GM12878 (cell line): ENCODE measurements at regions not wholly inside any gene's neighbourhood (a gene's known extent, or its start where the extent isn't known, plus 50 kb on each side); places are given as distances from the start of the nearest gene placed in this dataset.

Experiments
- BCL3 ChIP-seq: IDR thresholded peaks from 2 replicates; pipeline ENCODE4 v1.6.1; 2011; ENCODE audit warnings: borderline replicate concordance, low read depth, mild to moderate bottlenecking, moderate library complexity, low read length; ENCODE audit not compliant: insufficient read depth, poor library complexity, severe bottlenecking
- CTCF ChIP-seq, 3 experiments: IDR thresholded peaks in 2 of 3; conservative IDR thresholded peaks in 1 of 3; 2 replicates each; pipeline ENCODE4 v1.5.1; 2011; ENCODE audit warnings: low read depth in 3 of 3, low read length in 3 of 3, mild to moderate bottlenecking in 3 of 3, control low read depth in 2 of 3, moderate library complexity in 2 of 3, inconsistent platforms in 1 of 3, mixed read lengths in 1 of 3; ENCODE audit not compliant: control insufficient read depth in 2 of 3, insufficient read depth in 1 of 3; ENCODE audit errors: extremely low read depth in 1 of 3
- DPF2 ChIP-seq: fragments of 450-650 bp; IDR thresholded peaks from 2 replicates; pipeline ENCODE4 v1.6.1; 2017; ENCODE audit warnings: mild to moderate bottlenecking
- EED ChIP-seq: sonication (generic); IDR thresholded peaks from 2 replicates; pipeline ENCODE4 v1.6.1; 2016; ENCODE audit warnings: antibody characterized with exemption, low read depth
- ESRRA ChIP-seq: IDR thresholded peaks from 2 replicates; pipeline ENCODE4 v1.6.1; 2012; ENCODE audit warnings: mild to moderate bottlenecking, low read length, improper control_type of control experiment
- GABPA ChIP-seq: IDR thresholded peaks from 2 replicates; pipeline ENCODE4 v1.6.1; 2014; ENCODE audit warnings: antibody characterized with exemption, low read depth, mild to moderate bottlenecking, inconsistent platforms
- NR2C2 ChIP-seq: IDR thresholded peaks from 2 replicates; pipeline ENCODE4 v1.6.1; 2011; ENCODE audit warnings: borderline replicate concordance, low read depth; ENCODE audit not compliant: control insufficient read depth, insufficient read length
- POLR2AphosphoS2 ChIP-seq: IDR thresholded peaks from 2 replicates; pipeline ENCODE4 v1.6.1; 2011; ENCODE audit warnings: low read depth, mild to moderate bottlenecking, low read length, improper control_type of control experiment, moderate library complexity
- RUNX3 ChIP-seq: IDR thresholded peaks from 2 replicates; pipeline ENCODE4 v1.6.1; 2012; ENCODE audit warnings: low read length, inconsistent platforms
- SMARCA5 ChIP-seq: fragments of 450-650 bp; IDR thresholded peaks from 2 replicates; pipeline ENCODE4 v1.6.1; 2017; ENCODE audit warnings: mild to moderate bottlenecking
- TCF12 ChIP-seq: IDR thresholded peaks from 2 replicates; pipeline ENCODE4 v1.6.1; 2011; ENCODE audit warnings: low read depth, mild to moderate bottlenecking, low read length
- ZNF687 ChIP-seq: fragments of 450-650 bp; IDR thresholded peaks from 2 replicates; pipeline ENCODE4 v1.6.1; 2017; ENCODE audit warnings: mild to moderate bottlenecking, moderate library complexity
- TF ChIP-seq, protein P1 (sequence below): fragments of 450-650 bp; IDR thresholded peaks from 2 replicates; pipeline ENCODE4 v1.6.1; 2017; ENCODE audit warnings: borderline replicate concordance
- TF ChIP-seq, protein P2 (sequence below): fragments of 450-650 bp; IDR thresholded peaks from 2 replicates; pipeline ENCODE4 v1.6.1; 2016; ENCODE audit warnings: mild to moderate bottlenecking

DNA sequence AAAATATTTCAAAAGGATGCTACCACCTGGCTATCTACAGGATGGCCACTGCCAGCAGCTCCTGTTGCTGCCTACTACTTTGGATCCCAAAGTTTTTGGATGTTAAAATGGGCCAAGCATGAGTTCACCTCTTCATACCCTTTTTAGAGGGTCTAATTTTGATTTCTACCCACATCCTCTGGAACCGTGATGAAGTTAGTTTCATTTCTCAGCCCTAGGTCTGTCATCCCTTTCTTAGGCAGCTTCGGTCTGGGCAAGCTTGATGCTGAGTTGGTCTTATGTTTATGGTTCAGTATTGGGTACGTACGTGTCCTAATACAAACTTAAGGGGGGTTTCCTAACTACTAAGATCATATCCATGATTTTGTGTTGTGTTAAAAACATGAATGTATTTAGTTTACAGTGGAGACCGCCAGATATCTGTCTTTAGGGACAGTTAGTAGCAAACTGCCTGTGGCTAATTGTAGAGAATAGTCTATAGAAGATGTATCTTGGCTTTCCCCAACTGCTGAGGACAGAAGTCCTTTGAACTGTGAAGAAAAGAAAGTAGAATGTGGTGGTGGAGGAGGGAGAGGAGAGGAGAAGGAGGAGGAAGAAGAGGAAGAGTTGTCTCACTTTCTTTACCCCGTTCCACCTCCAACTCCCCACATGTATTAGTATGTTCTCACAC is 184.9 kb downstream of the UBE2E3 start (continued):
- TF ChIP-seq ZNF687 (no peak), SMARCA5 (no peak), GABPA (0 out of 2 replicates have a peak, but pooled peaks have one; percentile 8), EED (peak; percentile 55), POLR2AphosphoS2 (no peak), NR2C2 (no peak), RUNX3 (peak; percentile 56), CTCF (IDR thresholded peaks at IDR 0.05 in 2 of 3, conservative IDR thresholded peaks at IDR 0.05 in 1 of 3; ENCODE audit: control insufficient read depth in 2 of 3, extremely low read depth in 1 of 3, insufficient read depth in 1 of 3, low read depth in 3 of 3, low read length in 3 of 3) (no peak), BCL3 (no peak), TCF12 (no peak), ESRRA (no peak), DPF2 (no peak)
- TF ChIP-seq, protein P1, sequence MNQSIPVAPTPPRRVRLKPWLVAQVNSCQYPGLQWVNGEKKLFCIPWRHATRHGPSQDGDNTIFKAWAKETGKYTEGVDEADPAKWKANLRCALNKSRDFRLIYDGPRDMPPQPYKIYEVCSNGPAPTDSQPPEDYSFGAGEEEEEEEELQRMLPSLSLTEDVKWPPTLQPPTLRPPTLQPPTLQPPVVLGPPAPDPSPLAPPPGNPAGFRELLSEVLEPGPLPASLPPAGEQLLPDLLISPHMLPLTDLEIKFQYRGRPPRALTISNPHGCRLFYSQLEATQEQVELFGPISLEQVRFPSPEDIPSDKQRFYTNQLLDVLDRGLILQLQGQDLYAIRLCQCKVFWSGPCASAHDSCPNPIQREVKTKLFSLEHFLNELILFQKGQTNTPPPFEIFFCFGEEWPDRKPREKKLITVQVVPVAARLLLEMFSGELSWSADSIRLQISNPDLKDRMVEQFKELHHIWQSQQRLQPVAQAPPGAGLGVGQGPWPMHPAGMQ: no peak
- TF ChIP-seq, protein P2, sequence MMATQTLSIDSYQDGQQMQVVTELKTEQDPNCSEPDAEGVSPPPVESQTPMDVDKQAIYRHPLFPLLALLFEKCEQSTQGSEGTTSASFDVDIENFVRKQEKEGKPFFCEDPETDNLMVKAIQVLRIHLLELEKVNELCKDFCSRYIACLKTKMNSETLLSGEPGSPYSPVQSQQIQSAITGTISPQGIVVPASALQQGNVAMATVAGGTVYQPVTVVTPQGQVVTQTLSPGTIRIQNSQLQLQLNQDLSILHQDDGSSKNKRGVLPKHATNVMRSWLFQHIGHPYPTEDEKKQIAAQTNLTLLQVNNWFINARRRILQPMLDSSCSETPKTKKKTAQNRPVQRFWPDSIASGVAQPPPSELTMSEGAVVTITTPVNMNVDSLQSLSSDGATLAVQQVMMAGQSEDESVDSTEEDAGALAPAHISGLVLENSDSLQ: no peak
